Kidney (tissue), 13 donors: ENCODE measurements at regions not wholly inside any gene's neighbourhood (a gene's known extent, or its start where the extent isn't known, plus 50 kb on each side); places are given as distances from the start of the nearest gene placed in this dataset.

Experiments used
- DNase-seq, 5 donors: peaks; one replicate each; pipeline ENCODE4 v3.0.0-alpha.2; 2013 to 2020
- FAIRE-seq: peaks from 2 replicates; lab custom pipeline; 2012; peaks lifted over from hg19 to GRCh38; lab: Jason Lieb, UNC
- H3K27ac ChIP-seq, 2 donors: one replicate each; pipeline ENCODE4 v1.7.0; 2013; ENCODE audit warnings: low read depth in 2 of 2, low read length in 2 of 2, inconsistent platforms in 1 of 2
- H3K27me3 ChIP-seq: one replicate; pipeline ENCODE4 v1.7.1; 2013; ENCODE audit warnings: low read length, inconsistent platforms; ENCODE audit not compliant: control insufficient read depth, insufficient read depth
- H3K36me3 ChIP-seq, 3 donors: one replicate each; pipeline versions ENCODE4 v1.7.0 to v1.7.1; 2013; ENCODE audit warnings: low read length in 3 of 3, control low read depth in 1 of 3, inconsistent platforms in 1 of 3; ENCODE audit not compliant: insufficient read depth in 3 of 3, control insufficient read depth in 2 of 3
- H3K4me1 ChIP-seq, 3 donors: one replicate each; pipeline versions ENCODE4 v1.7.0 to v1.7.1; 2013; ENCODE audit warnings: low read length in 3 of 3, inconsistent platforms in 1 of 3, low read depth in 1 of 3; ENCODE audit not compliant: control insufficient read depth in 2 of 3, insufficient read depth in 2 of 3
- H3K4me3 ChIP-seq, 3 donors: one replicate each; pipeline versions ENCODE4 v1.7.0 to v1.8.1; 2013; ENCODE audit warnings: low read length in 3 of 3, control low read depth in 1 of 3, inconsistent platforms in 1 of 3
- H3K9ac ChIP-seq, 3 donors: one replicate each; pipeline versions ENCODE4 v1.7.0 to v1.7.1; 2013; ENCODE audit warnings: low read length in 3 of 3, control low read depth in 1 of 3, inconsistent platforms in 1 of 3
- H3K9me3 ChIP-seq, 3 donors: one replicate each; pipeline versions ENCODE4 v1.7.0 to v1.7.1; 2013; ENCODE audit warnings: low read length in 3 of 3, control low read depth in 1 of 3, inconsistent platforms in 1 of 3; ENCODE audit not compliant: control insufficient read depth in 2 of 3, insufficient read depth in 1 of 3
- intact Hi-C: fragments of 100-400 bp; cut with DNase I; formaldehyde crosslinking; loops from one replicate; pipeline ENCODE4 v1.11.1; 2022
- TF ChIP-seq, protein P1 (sequence below): IDR thresholded peaks from 3 replicates; pipeline ENCODE4 v1.5.1; 2012; ENCODE audit warnings: mild to moderate bottlenecking, moderate library complexity, borderline replicate concordance; ENCODE audit not compliant: insufficient read depth; ENCODE audit errors: extremely low read depth
- donor health status: control.
- donor health status: control.
- donor health status: control.
- donor health status: control.
- donor health status: control.
- donor health status: DM: yes; HTN: yes; CAD: no.
- donor health status: Normal renal cell carcinoma (clear cell type).

DNA sequence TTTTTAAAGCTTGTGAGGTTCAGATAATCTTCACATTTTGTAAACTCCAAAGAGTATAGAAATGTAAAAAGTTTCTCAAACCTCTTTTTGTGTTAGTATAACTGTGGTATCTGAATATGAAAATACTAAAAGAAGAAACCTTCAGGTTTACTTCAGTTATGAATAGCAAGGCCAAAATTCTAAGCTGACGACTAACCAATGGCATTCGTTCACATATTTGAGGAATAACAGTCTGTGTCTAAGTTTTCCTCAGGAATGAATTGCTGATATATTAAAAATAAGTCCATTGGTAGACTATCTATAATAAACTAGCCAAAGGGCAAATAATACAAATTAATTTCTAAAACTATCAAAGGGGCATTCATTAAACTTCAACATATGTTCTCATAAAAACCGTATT lies 206.0 kb downstream of the CXCL12 start:
- H3K27ac ChIP-seq: no peak overlapping the region
- no peaks in the 10 kb centered on the region for H3K9me3 ChIP-seq
- intact Hi-C loops: no loop called here
- DNase-seq (no peak), FAIRE-seq (no peak)
- TF ChIP-seq, protein P1, sequence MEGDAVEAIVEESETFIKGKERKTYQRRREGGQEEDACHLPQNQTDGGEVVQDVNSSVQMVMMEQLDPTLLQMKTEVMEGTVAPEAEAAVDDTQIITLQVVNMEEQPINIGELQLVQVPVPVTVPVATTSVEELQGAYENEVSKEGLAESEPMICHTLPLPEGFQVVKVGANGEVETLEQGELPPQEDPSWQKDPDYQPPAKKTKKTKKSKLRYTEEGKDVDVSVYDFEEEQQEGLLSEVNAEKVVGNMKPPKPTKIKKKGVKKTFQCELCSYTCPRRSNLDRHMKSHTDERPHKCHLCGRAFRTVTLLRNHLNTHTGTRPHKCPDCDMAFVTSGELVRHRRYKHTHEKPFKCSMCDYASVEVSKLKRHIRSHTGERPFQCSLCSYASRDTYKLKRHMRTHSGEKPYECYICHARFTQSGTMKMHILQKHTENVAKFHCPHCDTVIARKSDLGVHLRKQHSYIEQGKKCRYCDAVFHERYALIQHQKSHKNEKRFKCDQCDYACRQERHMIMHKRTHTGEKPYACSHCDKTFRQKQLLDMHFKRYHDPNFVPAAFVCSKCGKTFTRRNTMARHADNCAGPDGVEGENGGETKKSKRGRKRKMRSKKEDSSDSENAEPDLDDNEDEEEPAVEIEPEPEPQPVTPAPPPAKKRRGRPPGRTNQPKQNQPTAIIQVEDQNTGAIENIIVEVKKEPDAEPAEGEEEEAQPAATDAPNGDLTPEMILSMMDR: no peak
- H3K4me3 ChIP-seq: no peak overlapping the region
- H3K4me1 ChIP-seq: peaks cover 0 to 3% (median 3%) of the 10 kb centered on the region in 3 donors
- no peaks in the 10 kb centered on the region for H3K27me3 ChIP-seq
- H3K9ac ChIP-seq: no peak overlapping the region
- H3K36me3 ChIP-seq: no peaks in the 10 kb centered on the region

DNA sequence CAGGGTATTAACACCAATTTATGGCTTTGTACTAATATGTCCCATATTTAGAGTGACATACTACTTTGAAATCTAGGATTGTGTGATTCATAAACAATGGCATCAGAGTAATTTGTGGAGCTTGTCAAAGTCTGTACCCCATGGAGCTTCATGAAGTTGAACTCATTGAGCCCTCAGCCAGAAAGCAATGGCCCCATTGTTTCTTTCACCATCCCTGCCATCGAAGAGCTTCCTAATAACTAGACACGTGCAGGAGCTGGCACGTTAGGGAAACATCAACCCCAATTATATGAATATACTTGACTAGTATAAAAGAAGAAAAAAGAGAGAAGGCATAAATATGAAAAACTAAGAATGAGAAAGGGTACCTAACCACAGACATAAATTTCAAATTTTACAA lies 206.6 kb downstream of the CXCL12 start:
- H3K27me3 ChIP-seq: no peaks in the 10 kb centered on the region
- no peak overlapping the region for H3K27ac ChIP-seq
- intact Hi-C loops: no loop called here
- DNase-seq (no peak), FAIRE-seq (no peak)
- H3K9me3 ChIP-seq: no peaks in the 10 kb centered on the region
- TF ChIP-seq, protein P1: no peak
- no peaks in the 10 kb centered on the region for H3K36me3 ChIP-seq
- peaks cover 0 to 3% (median 3%) of the 10 kb centered on the region in 3 donors for H3K4me1 ChIP-seq
- H3K9ac ChIP-seq: no peak overlapping the region
- no peak overlapping the region for H3K4me3 ChIP-seq

DNA sequence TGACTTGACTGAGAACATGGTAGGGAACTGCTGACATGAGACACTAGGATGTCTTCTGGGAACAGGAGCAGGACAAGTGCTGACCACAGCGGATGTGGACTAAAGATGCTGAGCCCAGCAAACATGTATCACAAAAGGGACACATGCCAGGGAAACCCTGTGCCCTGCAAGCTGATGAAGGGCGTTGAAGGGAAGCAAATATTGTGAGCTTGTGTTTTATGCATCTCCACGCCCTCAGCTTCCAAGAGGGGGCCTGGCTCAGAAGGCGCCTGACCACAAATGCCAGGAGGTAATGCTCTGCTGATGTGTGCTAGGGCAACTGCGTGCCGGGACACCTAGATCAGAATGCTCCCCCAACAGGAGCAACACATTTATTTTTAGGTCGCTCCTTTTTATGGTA lies 207.3 kb downstream of the CXCL12 start:
- intact Hi-C loops: no loop called here

More for the DNA sequence above, 207.3 kb downstream of the CXCL12 start:
- no peak for FAIRE-seq
- TF ChIP-seq, protein P1: no peak
- DNase-seq: no peak
- Histone ChIP-seq H3K36me3 (no peaks in the 10 kb centered on the region), H3K27me3 (no peaks in the 10 kb centered on the region), H3K4me3 (no peak overlapping the region), H3K4me1 (peaks cover 0 to 3% (median 3%) of the 10 kb centered on the region in 3 donors), H3K9me3 (no peaks in the 10 kb centered on the region), H3K27ac (no peak overlapping the region), H3K9ac (no peak overlapping the region)
